NCI-H2029 (cell line): ENCODE measurements at regions not wholly inside any gene's neighbourhood (a gene's known extent, or its start where the extent isn't known, plus 50 kb on each side); places are given as distances from the start of the nearest gene placed in this dataset.

ENCODE experiments used
- DNase-seq: peaks from one replicate; lab custom pipeline; 2025; lab: John Stamatoyannopoulos, UW

GRCh38 chr2:117074756-117075155 lies 739.7 kb upstream of the DDX18 start:
- DNase-seq = no peak

GRCh38 chr2:117085256-117085655 lies 729.2 kb upstream of the DDX18 start:
- DNase-seq = no peak

- DNase-seq = no peak
Observed at GRCh38 chr2:117085737-117086136, 728.8 kb upstream of the DDX18 start.

- DNase-seq = no peak
Observed at GRCh38 chr2:117086174-117086942, 728.1 kb upstream of the DDX18 start.

- no peak for DNase-seq
Observed at GRCh38 chr2:117086943-117087250, 727.6 kb upstream of the DDX18 start.

- no peak for DNase-seq
Observed at GRCh38 chr2:117087535-117088291, 726.8 kb upstream of the DDX18 start.

GRCh38 chr2:117091041-117091837 lies 723.3 kb upstream of the DDX18 start:
- no peak for DNase-seq

GRCh38 chr2:117101613-117102012 lies 712.9 kb upstream of the DDX18 start:
- DNase-seq = no peak

- DNase-seq = no peak
Observed at GRCh38 chr2:117108741-117109267, 705.7 kb upstream of the DDX18 start.

GRCh38 chr2:117118994-117119393 lies 695.5 kb upstream of the DDX18 start:
- no peak for DNase-seq

- DNase-seq = no peak
Observed at GRCh38 chr2:117123362-117123761, 691.1 kb upstream of the DDX18 start.

- no peak for DNase-seq
Observed at GRCh38 chr2:117126656-117127055, 687.8 kb upstream of the DDX18 start.

GRCh38 chr2:117127680-117128079 lies 686.8 kb upstream of the DDX18 start:
- DNase-seq = no peak

- DNase-seq = no peak
Observed at GRCh38 chr2:117128461-117128860, 686.0 kb upstream of the DDX18 start.

GRCh38 chr2:117137371-117137770 lies 677.1 kb upstream of the DDX18 start:
- DNase-seq = no peak

- no peak for DNase-seq
Observed at GRCh38 chr2:117169036-117169765, 645.3 kb upstream of the DDX18 start.

- no peak for DNase-seq
Observed at GRCh38 chr2:117170897-117171296, 643.6 kb upstream of the DDX18 start.

- no peak for DNase-seq
Observed at GRCh38 chr2:117179405-117179804, 635.1 kb upstream of the DDX18 start.

- DNase-seq = no peak
Observed at GRCh38 chr2:117190856-117191559, 623.5 kb upstream of the DDX18 start.

- no peak for DNase-seq
Observed at GRCh38 chr2:117195381-117195780, 619.1 kb upstream of the DDX18 start.

GRCh38 chr2:117199511-117199910 lies 615.0 kb upstream of the DDX18 start:
- DNase-seq = no peak
